H1 (cell line): ENCODE measurements at regions not wholly inside any gene's neighbourhood (a gene's known extent, or its start where the extent isn't known, plus 50 kb on each side); places are given as distances from the start of the nearest gene placed in this dataset.

Source experiments
- CTCF ChIA-PET: fragments of 300-600 bp; sonication (Branson Sonifier 250); formaldehyde crosslinking; loops from one replicate; lab custom pipeline; 2021; ENCODE audit not compliant: partially characterized antibody; lab: Charles Lee
- POLR2A ChIA-PET: fragments of 300-600 bp; sonication (Branson Sonifier 250); formaldehyde crosslinking; loops from one replicate; lab custom pipeline; 2021; ENCODE audit warnings: inconsistent platforms; ENCODE audit not compliant: partially characterized antibody; lab: Charles Lee
- DNase-seq, 2 experiments: peaks; one replicate each; pipeline versions ENCODE4 v3.0.0 to v3.0.0-alpha.2; 2010 to 2022; ENCODE audit warnings: low spot score in 2 of 2, low read depth in 1 of 2, mixed read lengths in 1 of 2
- FAIRE-seq: peaks from 2 replicates; lab custom pipeline; 2011; peaks lifted over from hg19 to GRCh38; lab: Jason Lieb, UNC
- H2AFZ ChIP-seq: 2 replicates; pipeline ENCODE4 v1.8.1; 2012; ENCODE audit warnings: low read length, inconsistent platforms
- H2AK5ac ChIP-seq: 2 replicates; pipeline ENCODE4 v1.6.1; 2013; ENCODE audit warnings: low read depth, low read length
- H2BK120ac ChIP-seq: replicated peaks from 2 replicates; pipeline ENCODE3; 2013; ENCODE audit warnings: low read depth, low read length, inconsistent platforms
- H2BK12ac ChIP-seq: 2 replicates; pipeline ENCODE4 v1.6.1; 2013; ENCODE audit warnings: low read depth, low read length
- H2BK15ac ChIP-seq: 2 replicates; pipeline ENCODE4 v1.6.1; 2013; ENCODE audit warnings: low read length
- H2BK20ac ChIP-seq: 2 replicates; pipeline ENCODE4 v1.6.1; 2013; ENCODE audit warnings: low read length
- H2BK5ac ChIP-seq: 2 replicates; pipeline ENCODE4 v1.6.1; 2013; ENCODE audit warnings: low read depth, low read length
- H3K14ac ChIP-seq: 2 replicates; pipeline ENCODE4 v1.6.1; 2013; ENCODE audit warnings: inconsistent platforms; ENCODE audit not compliant: insufficient read length
- H3K18ac ChIP-seq: 2 replicates; pipeline ENCODE4 v1.6.1; 2013; ENCODE audit warnings: low read length; ENCODE audit errors: extremely low read depth
- H3K23ac ChIP-seq: 2 replicates; pipeline ENCODE4 v1.6.1; 2013; ENCODE audit warnings: inconsistent platforms; ENCODE audit not compliant: insufficient read length
- H3K23me2 ChIP-seq: 2 replicates; pipeline ENCODE4 v1.6.1; 2013; ENCODE audit warnings: low read depth, low read length
- H3K27ac ChIP-seq: 2 replicates; pipeline ENCODE4 v1.6.1; 2011; ENCODE audit warnings: low read depth, low read length, inconsistent platforms
- H3K27me3 ChIP-seq, 4 experiments: replicated peaks in 1 of 4; 1 replicate in 1 of 4; 2 replicates in 3 of 4; pipeline versions ENCODE4 v1.6.1 to v1.8.1; 2011 to 2013; ENCODE audit warnings: low read length in 3 of 4, mild to moderate bottlenecking in 3 of 4, inconsistent platforms in 2 of 4, mixed read lengths in 2 of 4, moderate library complexity in 1 of 4; ENCODE audit not compliant: control insufficient read depth in 3 of 4, insufficient read depth in 3 of 4; ENCODE audit errors: extremely low read depth in 1 of 4
- H3K36me3 ChIP-seq, 4 experiments: 2 replicates each; pipeline versions ENCODE4 v1.6.1 to v1.8.1; 2011 to 2013; ENCODE audit warnings: mild to moderate bottlenecking in 4 of 4, low read length in 3 of 4, moderate library complexity in 2 of 4, control low read depth in 1 of 4, inconsistent platforms in 1 of 4; ENCODE audit not compliant: insufficient read depth in 4 of 4, control insufficient read depth in 2 of 4
- H3K4ac ChIP-seq: replicated peaks from 2 replicates; pipeline ENCODE3; 2013; ENCODE audit warnings: low read length, low read depth, mixed read lengths, inconsistent platforms; ENCODE audit not compliant: insufficient read length
- H3K4me1 ChIP-seq, 4 experiments: replicated peaks in 1 of 4; 1 replicate in 1 of 4; 2 replicates in 3 of 4; pipeline versions ENCODE4 v1.6.1 to v1.8.1; 2011 to 2013; ENCODE audit warnings: low read length in 3 of 4, inconsistent platforms in 2 of 4, mixed read lengths in 1 of 4; ENCODE audit not compliant: insufficient read depth in 4 of 4, control insufficient read depth in 3 of 4
- H3K4me2 ChIP-seq, 2 experiments: 2 replicates each; pipeline versions ENCODE4 v1.6.1 to v1.8.1; 2011 to 2013; ENCODE audit warnings: low read depth in 2 of 2, low read length in 2 of 2, control low read depth in 1 of 2, inconsistent platforms in 1 of 2, mild to moderate bottlenecking in 1 of 2; ENCODE audit not compliant: insufficient read depth in 1 of 2
- H3K4me3 ChIP-seq, 4 experiments: fragments of 200-600, 300-600 bp in 1 of 4; sonication (generic), shearing (Covaris generic), sonication (Bioruptor Twin) in 1 of 4; 2 replicates each; pipeline versions ENCODE4 v1.5.1 to v1.8.1; 2011 to 2016; ENCODE audit warnings: low read length in 4 of 4, low read depth in 3 of 4, control low read depth in 2 of 4, inconsistent platforms in 2 of 4, mild to moderate bottlenecking in 2 of 4, mixed read lengths in 1 of 4, moderate library complexity in 1 of 4; ENCODE audit not compliant: insufficient read depth in 2 of 4; ENCODE audit errors: extremely low read depth in 1 of 4
- H3K56ac ChIP-seq: replicated peaks from 2 replicates; pipeline ENCODE3; 2013; ENCODE audit warnings: low read depth, mild to moderate bottlenecking, mixed read lengths, low read length, inconsistent platforms; ENCODE audit not compliant: insufficient read length
- H3K79me1 ChIP-seq: 2 replicates; pipeline ENCODE4 v1.6.1; 2013; ENCODE audit warnings: low read depth, low read length, control low read depth
- H3K79me2 ChIP-seq, 2 experiments: 2 replicates each; pipeline versions ENCODE4 v1.6.1 to v1.8.1; 2012 to 2013; ENCODE audit warnings: low read length in 2 of 2, mild to moderate bottlenecking in 2 of 2, inconsistent platforms in 1 of 2; ENCODE audit not compliant: insufficient read depth in 2 of 2, control insufficient read depth in 1 of 2
- H3K9ac ChIP-seq, 4 experiments: replicated peaks in 1 of 4; 1 replicate in 1 of 4; 2 replicates in 3 of 4; pipeline versions ENCODE4 v1.6.1 to v1.8.1; 2011 to 2013; ENCODE audit warnings: low read depth in 3 of 4, low read length in 3 of 4, control low read depth in 2 of 4, mild to moderate bottlenecking in 2 of 4, moderate library complexity in 2 of 4, inconsistent platforms in 1 of 4; ENCODE audit errors: extremely low read depth in 1 of 4
- H3K9me3 ChIP-seq, 2 experiments: 2 replicates each; pipeline versions ENCODE4 v1.6.1 to v1.8.1; 2012 to 2013; ENCODE audit warnings: mild to moderate bottlenecking in 2 of 2, moderate library complexity in 2 of 2, control low read depth in 1 of 2, inconsistent platforms in 1 of 2, low read depth in 1 of 2, low read length in 1 of 2, mixed read lengths in 1 of 2; ENCODE audit not compliant: insufficient read depth in 2 of 2
- H4K20me1 ChIP-seq, 2 experiments: replicated peaks in 1 of 2; 2 replicates each; pipeline versions ENCODE3 to v1.8.1; 2011 to 2013; ENCODE audit warnings: inconsistent platforms in 2 of 2, low read length in 2 of 2, mild to moderate bottlenecking in 1 of 2; ENCODE audit not compliant: insufficient read depth in 2 of 2, control insufficient read depth in 1 of 2
- H4K5ac ChIP-seq: 2 replicates; pipeline ENCODE4 v1.6.1; 2013; ENCODE audit warnings: low read length, low read depth, mixed read lengths, inconsistent platforms; ENCODE audit not compliant: insufficient read length
- H4K8ac ChIP-seq: 2 replicates; pipeline ENCODE4 v1.8.0; 2013; ENCODE audit warnings: mild to moderate bottlenecking, moderate library complexity, low read length, inconsistent platforms; ENCODE audit not compliant: insufficient read depth; ENCODE audit errors: extremely low read depth
- H4K91ac ChIP-seq: replicated peaks from 2 replicates; pipeline ENCODE3; 2013; ENCODE audit warnings: low read length, mixed read lengths, inconsistent platforms; ENCODE audit not compliant: insufficient read length
- CTBP2 ChIP-seq: IDR thresholded peaks from 2 replicates; pipeline ENCODE4 v1.7.0; 2011; ENCODE audit warnings: borderline replicate concordance, mild to moderate bottlenecking, moderate library complexity, mixed read lengths, low read length; ENCODE audit not compliant: insufficient read depth, insufficient read length
- KDM1A ChIP-seq: fragments of 200-600, 300-600 bp; sonication (generic); IDR thresholded peaks from 2 replicates; pipeline ENCODE4 v1.7.1; 2016; ENCODE audit warnings: mild to moderate bottlenecking, low read length, borderline replicate concordance
- RAD21 ChIP-seq, 2 experiments: IDR thresholded peaks in 1 of 2; conservative IDR thresholded peaks in 1 of 2; 2 replicates each; pipeline ENCODE4 v1.6.1; 2011; ENCODE audit warnings: low read depth in 2 of 2, low read length in 2 of 2, improper control_type of control experiment in 1 of 2, inconsistent platforms in 1 of 2, mild to moderate bottlenecking in 1 of 2, moderate library complexity in 1 of 2
- SP2 ChIP-seq: IDR thresholded peaks from 2 replicates; pipeline ENCODE4 v1.6.1; 2012; ENCODE audit warnings: mild to moderate bottlenecking, low read length, inconsistent platforms
- TAF7 ChIP-seq: optimal IDR thresholded peaks from 2 replicates; pipeline ENCODE3; 2011; ENCODE audit warnings: low read depth, mild to moderate bottlenecking, inconsistent platforms, low read length, moderate library complexity, borderline replicate concordance
- WGBS, 2 experiments: shearing (Covaris generic) in 1 of 2; methylation state at CpG; one replicate each; pipeline versions ENCODE4 v1.1.6 to v1.1.7; 2013 to 2015; ENCODE audit warnings: low lambda C conversion rate in 2 of 2, mixed read lengths in 2 of 2, inconsistent platforms in 1 of 2, low coverage in 1 of 2, missing lambda C conversion rate in 1 of 2; ENCODE audit not compliant: insufficient replicate concordance in 2 of 2, insufficient coverage in 1 of 2, insufficient read length in 1 of 2; ENCODE audit errors: extremely low coverage in 1 of 2, missing lambda C conversion rate in 1 of 2; 5-methylcytosine and 5-hydroxymethylcytosine counted together

- H3K27ac ChIP-seq = no peak overlapping the region
- no peak for DNase-seq
- no peak overlapping the region for H3K56ac ChIP-seq
- H4K8ac ChIP-seq = no peak overlapping the region
- no peak overlapping the region for H3K18ac ChIP-seq
- H2BK5ac ChIP-seq = no peak overlapping the region
- H3K4me1 ChIP-seq = no peaks in the 10 kb centered on the region
- no peak overlapping the region for H2AFZ ChIP-seq
- no peak overlapping the region for H2AK5ac ChIP-seq
- H3K23me2 ChIP-seq = no peaks in the 10 kb centered on the region
- no peak overlapping the region for H2BK15ac ChIP-seq
- no peaks in the 10 kb centered on the region for H3K27me3 ChIP-seq
- no peak overlapping the region for H3K4me2 ChIP-seq
- no peak overlapping the region for H3K23ac ChIP-seq
- no peak overlapping the region for H4K91ac ChIP-seq
- no peaks in the 10 kb centered on the region for H3K36me3 ChIP-seq
- CTCF ChIA-PET = interaction anchor here (0.9 to 1.6 kb wide), 2 partner anchors 10 to 115 kb away, joined by 3 to 6 read pairs; no protein-coding TSS in a partner anchor
- H2BK12ac ChIP-seq = no peak overlapping the region
- H3K4ac ChIP-seq = no peak overlapping the region
- H3K9ac ChIP-seq = no peak overlapping the region
- H3K4me3 ChIP-seq = no peak overlapping the region
- POLR2A ChIA-PET = no interaction called here
- H2BK20ac ChIP-seq = no peak overlapping the region
- no peak overlapping the region for H4K5ac ChIP-seq
- no peaks in the 10 kb centered on the region for H4K20me1 ChIP-seq
- H3K14ac ChIP-seq = no peak overlapping the region
- no peak for TF ChIP-seq RAD21 (IDR thresholded peaks at IDR 0.05 in 1 of 2, conservative IDR thresholded peaks at IDR 0.05 in 1 of 2; ENCODE audit: low read depth in 2 of 2, low read length in 2 of 2)
- TF ChIP-seq TAF7 = no peak
- TF ChIP-seq CTBP2 = no peak
- no peak for TF ChIP-seq SP2
- TF ChIP-seq KDM1A = no peak
- H3K79me2 ChIP-seq = no peaks in the 10 kb centered on the region
- H2BK120ac ChIP-seq = no peak overlapping the region
- no peaks in the 10 kb centered on the region for H3K79me1 ChIP-seq
- FAIRE-seq = no peak
- no peaks in the 10 kb centered on the region for H3K9me3 ChIP-seq
- WGBS, 2 experiments = 87% methylated on average over 4 of the region's 4 CpGs; no CpG with 5 or more reads in 1 of the 2 experiments
Observed at GRCh38 chr4:10288830-10289537, 168.2 kb downstream of the ZNF518B start.
